ENCODE measurements at regions not wholly inside any gene's neighbourhood (a gene's known extent, or its start where the extent isn't known, plus 50 kb on each side); places are given as distances from the start of the nearest gene placed in this dataset.
"Not testable (repeated sequence)": the region's sequence is repeated elsewhere in the genome, so short reads cannot be mapped to it uniquely, and the experiment has no call there.

- DNase-seq (ENCODE audit: low read depth) = no peak
Measured at GRCh38 chr21:38112219-38112789, 144.5 kb upstream of the KCNJ15 start.

GRCh38 chr21:38114717-38115333 lies 142.0 kb upstream of the KCNJ15 start:
- no peak for DNase-seq (ENCODE audit: low read depth)

DNA sequence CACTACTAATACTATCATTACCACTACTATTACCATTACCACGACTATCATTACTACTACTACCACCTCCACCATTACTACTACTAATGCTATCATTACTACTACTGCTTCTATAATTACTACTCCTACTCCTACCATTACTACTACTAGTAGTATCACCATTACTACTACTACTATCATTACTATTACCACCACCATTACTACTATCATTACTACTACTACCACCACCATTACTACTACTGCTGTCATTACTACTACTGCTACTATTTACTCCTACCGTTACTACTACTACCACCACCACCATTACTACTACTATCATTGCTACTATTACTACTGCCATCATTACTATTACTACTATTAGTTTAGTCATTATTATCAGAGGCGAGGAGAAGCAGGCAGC lies 140.9 kb upstream of the KCNJ15 start:
- no peak for DNase-seq (ENCODE audit: low read depth)

- no peak for DNase-seq (ENCODE audit: low read depth)
Measured at GRCh38 chr21:38119793-38120192, 137.0 kb upstream of the KCNJ15 start.

DNA sequence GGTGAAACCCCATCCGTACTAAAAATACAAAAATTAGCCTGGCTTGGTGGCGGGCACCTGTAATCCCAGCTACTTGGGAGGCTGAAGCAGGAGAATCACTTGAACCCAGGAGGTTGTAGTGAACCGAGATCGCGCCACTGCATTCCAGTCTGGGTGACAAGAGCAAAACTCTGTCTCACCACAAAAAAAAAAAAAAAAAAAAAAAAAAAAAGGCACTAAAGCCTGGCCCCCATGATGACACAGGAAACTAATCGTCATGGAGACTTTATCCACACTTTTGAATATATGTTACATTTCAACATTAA lies 136.2 kb upstream of the KCNJ15 start:
- DNase-seq (ENCODE audit: low read depth) = not testable (repeated sequence)

DNA sequence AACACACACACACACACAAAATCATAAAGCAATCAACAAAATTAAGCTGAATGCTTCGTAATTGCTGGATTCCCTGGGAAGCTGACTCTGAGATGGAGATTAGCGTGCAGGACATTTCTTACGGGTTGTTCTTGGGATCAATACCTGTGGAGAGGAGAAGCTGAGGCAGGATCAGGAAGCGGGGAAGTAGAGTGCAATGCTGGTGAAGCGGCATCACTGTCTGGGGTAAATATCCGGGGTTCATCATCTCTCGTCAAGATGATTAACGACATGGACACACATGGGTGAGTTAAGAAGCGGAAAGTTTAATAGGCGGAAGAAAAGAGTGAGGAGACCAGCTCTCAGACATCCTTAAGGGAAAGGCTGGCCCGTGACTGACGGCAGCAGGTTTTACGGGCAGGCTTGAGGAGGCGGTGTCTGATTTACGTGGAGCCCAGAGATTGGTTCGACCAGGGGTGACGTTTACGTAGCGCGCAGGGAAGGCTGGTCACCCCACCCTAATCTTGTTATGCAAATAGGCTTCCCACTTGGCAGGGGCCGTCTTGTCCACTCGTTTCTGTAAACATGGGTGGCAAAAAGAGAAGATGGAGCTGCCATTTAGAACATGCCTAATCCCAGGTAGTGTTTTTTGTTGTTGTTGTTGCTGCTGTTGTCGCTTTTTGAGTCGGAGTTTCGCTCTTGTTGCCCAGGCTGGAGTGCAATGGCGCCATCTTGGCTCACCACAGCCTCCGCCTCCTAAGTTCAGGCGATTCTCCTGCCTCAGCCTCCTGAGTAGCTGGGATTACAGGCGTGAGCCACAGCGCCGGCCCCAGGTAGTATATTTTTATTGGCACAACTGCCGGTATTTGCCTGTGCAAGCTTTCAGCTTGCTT lies 135.6 kb upstream of the KCNJ15 start:
- DNase-seq (ENCODE audit: low read depth) = peak; percentile 23

DNA sequence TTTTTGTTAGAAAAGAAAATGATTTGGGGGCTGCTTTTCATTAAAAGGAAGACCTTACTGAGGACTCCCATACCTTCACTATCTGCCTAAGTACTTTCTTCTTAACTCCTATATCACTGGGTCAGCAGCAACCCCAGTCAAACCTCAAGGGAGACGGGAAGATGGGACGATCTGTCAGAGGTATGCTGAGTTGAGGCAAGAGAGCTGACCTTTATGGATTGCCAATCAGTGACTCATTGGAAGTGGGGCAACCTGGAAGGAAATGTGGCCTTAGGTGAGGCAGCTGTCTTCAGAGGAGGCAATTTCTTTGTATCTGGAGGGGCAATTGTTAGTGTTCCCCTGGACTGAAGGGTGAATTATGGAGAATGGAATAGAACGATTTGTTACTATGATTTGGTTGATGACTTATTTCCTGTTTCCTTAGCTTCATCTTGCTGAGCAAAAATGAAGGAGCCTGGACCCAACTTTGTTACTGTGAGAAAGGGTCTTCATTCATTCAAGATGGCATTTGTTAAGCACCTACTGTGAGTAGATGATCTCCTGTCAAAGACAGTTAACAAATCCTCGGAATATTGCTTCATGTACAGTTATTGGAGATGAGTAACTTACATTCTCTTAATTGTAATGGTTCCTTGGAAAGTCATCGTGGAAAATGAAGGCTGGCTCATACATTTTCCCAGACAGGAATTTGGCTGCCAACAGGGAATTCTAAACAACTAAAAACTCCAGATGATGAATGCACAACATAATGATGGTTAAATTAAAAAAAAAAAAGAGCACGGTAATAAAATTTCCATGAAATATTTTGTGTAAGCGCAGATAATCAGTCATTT lies 134.7 kb upstream of the KCNJ15 start:
- no peak for DNase-seq (ENCODE audit: low read depth)

- DNase-seq (ENCODE audit: low read depth) = no peak
Measured at GRCh38 chr21:38123626-38124025, 133.2 kb upstream of the KCNJ15 start.

- DNase-seq (ENCODE audit: low read depth) = peak; percentile 31
Measured at GRCh38 chr21:38126666-38127303, 130.0 kb upstream of the KCNJ15 start.

- DNase-seq (ENCODE audit: low read depth) = no peak
Measured at GRCh38 chr21:38129711-38130110, 127.1 kb upstream of the KCNJ15 start.

- no peak for DNase-seq (ENCODE audit: low read depth)
Measured at GRCh38 chr21:38133240-38133639, 123.6 kb upstream of the KCNJ15 start.

GRCh38 chr21:38134084-38134873 lies 122.5 kb upstream of the KCNJ15 start:
- no peak for DNase-seq (ENCODE audit: low read depth)

DNA sequence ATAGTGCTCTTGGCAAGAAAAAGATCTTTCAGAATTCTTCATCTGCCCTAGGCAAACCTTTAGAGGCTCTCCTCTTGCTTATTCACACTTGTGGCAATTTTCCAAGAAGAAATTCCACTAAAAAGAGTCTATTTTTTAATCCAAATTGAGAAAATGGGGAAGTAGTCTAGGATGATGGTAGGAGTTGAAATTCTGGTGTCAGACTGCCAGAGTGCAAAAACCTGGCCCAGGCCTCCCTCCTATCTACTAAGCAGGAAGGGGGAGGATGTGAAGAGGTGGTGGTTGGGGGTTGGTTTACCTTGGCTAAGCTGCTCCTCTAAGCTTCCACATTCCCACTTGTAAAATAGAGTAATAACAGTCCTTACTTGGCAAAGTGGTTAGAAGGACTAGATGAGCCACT lies 120.6 kb upstream of the KCNJ15 start:
- DNase-seq (ENCODE audit: low read depth) = no peak

DNA sequence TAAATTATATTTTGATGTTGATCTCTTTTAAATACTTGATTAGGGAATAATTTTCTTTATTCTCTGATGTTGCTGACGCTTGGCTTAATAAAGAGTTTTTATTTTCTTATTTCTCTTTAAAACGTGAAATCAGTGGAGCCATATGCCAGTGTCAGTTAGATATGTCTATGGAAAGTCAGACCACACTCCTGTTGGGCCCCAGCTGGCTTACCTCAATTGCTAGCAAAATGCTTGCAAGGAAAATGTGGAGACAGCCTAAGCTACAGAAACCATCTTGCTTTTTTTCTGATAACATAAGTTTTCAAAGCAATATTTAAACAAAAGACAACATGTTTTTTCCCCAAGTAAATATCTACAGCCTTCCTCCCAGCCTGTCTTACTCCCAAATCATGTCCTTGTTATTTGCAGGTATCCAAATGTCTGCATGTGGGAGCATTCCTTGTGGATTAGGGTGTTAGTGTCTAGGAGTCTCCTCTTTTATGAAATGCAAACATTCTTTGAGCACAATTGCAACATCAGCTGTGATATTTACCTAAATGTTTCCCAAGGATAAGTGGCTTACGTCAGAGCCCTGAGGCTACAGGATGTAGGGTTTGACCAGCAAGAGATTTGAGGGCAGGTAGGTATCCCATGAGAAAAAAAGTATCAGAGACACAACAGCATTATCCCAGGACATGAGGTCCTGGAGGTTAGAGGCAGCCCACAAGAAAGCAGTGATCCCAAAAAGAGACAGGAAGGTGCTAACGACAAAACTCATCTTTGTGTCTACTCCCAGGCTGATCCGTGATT lies 117.2 kb upstream of the KCNJ15 start:
- peak; percentile 40 for DNase-seq (ENCODE audit: low read depth)

- peak; percentile 33 for DNase-seq (ENCODE audit: low read depth)
Measured at GRCh38 chr21:38140207-38140903, 116.4 kb upstream of the KCNJ15 start.

- no peak for DNase-seq (ENCODE audit: low read depth)
Measured at GRCh38 chr21:38142224-38142623, 114.6 kb upstream of the KCNJ15 start.

- DNase-seq (ENCODE audit: low read depth) = no peak
Measured at GRCh38 chr21:38144193-38144592, 112.6 kb upstream of the KCNJ15 start.

- no peak for DNase-seq (ENCODE audit: low read depth)
Measured at GRCh38 chr21:38145104-38145503, 111.7 kb upstream of the KCNJ15 start.

- DNase-seq (ENCODE audit: low read depth) = no peak
Measured at GRCh38 chr21:38147391-38147790, 109.4 kb upstream of the KCNJ15 start.

DNA sequence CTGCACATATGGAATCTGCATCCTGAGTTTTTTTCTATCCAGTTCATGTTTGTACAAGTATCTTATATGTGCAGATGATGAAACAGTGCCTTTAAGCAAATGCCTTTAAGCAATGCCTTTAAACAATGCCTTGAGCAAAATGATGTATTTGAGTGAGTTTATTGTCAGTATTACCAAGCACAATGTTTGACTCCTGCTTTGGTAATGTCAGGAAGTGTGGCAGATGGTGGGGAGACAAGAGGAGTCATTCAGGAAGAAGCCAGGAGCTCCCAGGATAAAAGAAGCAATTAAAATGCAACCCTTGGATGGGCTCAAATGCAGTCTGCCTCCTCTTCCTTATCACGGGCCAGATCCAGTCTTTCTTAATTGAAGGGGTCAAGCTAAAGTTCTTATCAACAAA lies 108.7 kb upstream of the KCNJ15 start:
- no peak for DNase-seq (ENCODE audit: low read depth)
